Astrocyte (in vitro differentiated cells and primary cell): ENCODE measurements at regions not wholly inside any gene's neighbourhood (a gene's known extent, or its start where the extent isn't known, plus 50 kb on each side); places are given as distances from the start of the nearest gene placed in this dataset.

Source experiments
- DNase-seq: peaks from one replicate; pipeline ENCODE4 v3.0.0-alpha.2; 2010; ENCODE audit warnings: low read depth
- FAIRE-seq: peaks from 2 replicates; lab custom pipeline; 2011; peaks lifted over from hg19 to GRCh38; lab: Jason Lieb, UNC
- H2AFZ ChIP-seq: 2 replicates; pipeline ENCODE4 v1.6.0; 2012; ENCODE audit warnings: low read depth, low read length, inconsistent platforms
- H3K27ac ChIP-seq: 2 replicates; pipeline ENCODE4 v1.5.1; 2011; ENCODE audit warnings: low read depth, low read length, inconsistent platforms
- H3K27me3 ChIP-seq: 2 replicates; pipeline ENCODE4 v1.6.0; 2011; ENCODE audit warnings: low read length, inconsistent platforms; ENCODE audit not compliant: insufficient read depth
- H3K36me3 ChIP-seq: 2 replicates; pipeline ENCODE4 v1.5.1; 2011; ENCODE audit warnings: low read length, inconsistent platforms; ENCODE audit not compliant: insufficient read depth
- H3K4me1 ChIP-seq: 2 replicates; pipeline ENCODE4 v1.5.1; 2011; ENCODE audit warnings: low read length, inconsistent platforms; ENCODE audit not compliant: insufficient read depth
- H3K4me2 ChIP-seq: 2 replicates; pipeline ENCODE4 v1.6.0; 2012; ENCODE audit warnings: low read length, inconsistent platforms
- H3K4me3 ChIP-seq: 2 replicates; pipeline ENCODE4 v1.5.1; 2011; ENCODE audit warnings: low read depth, mild to moderate bottlenecking, low read length, inconsistent platforms; ENCODE audit not compliant: insufficient read depth
- H3K79me2 ChIP-seq: 2 replicates; pipeline ENCODE4 v1.6.0; 2012; ENCODE audit warnings: mild to moderate bottlenecking, low read length, inconsistent platforms; ENCODE audit not compliant: insufficient read depth
- H3K9ac ChIP-seq: 2 replicates; pipeline ENCODE4 v1.6.0; 2012; ENCODE audit warnings: mild to moderate bottlenecking, low read length, inconsistent platforms
- H3K9me3 ChIP-seq: 2 replicates; pipeline ENCODE4 v1.5.1; 2012; ENCODE audit warnings: low read depth, mild to moderate bottlenecking, low read length, inconsistent platforms; ENCODE audit not compliant: insufficient read depth
- H4K20me1 ChIP-seq: 2 replicates; pipeline ENCODE4 v1.6.0; 2012; ENCODE audit warnings: low read length, inconsistent platforms; ENCODE audit not compliant: insufficient read depth
- H3K27ac Mint-ChIP-seq: one replicate; pipeline ENCODE4 v1.8.0; 2021; ENCODE audit warnings: mild to moderate bottlenecking, mixed read lengths; ENCODE audit not compliant: unreplicated experiment
- H3K27me3 Mint-ChIP-seq: one replicate; pipeline ENCODE4 v1.8.0; 2021; ENCODE audit warnings: low read depth, mixed read lengths; ENCODE audit not compliant: unreplicated experiment
- H3K36me3 Mint-ChIP-seq: one replicate; pipeline ENCODE4 v1.8.0; 2021; ENCODE audit warnings: low read depth, mixed read lengths; ENCODE audit not compliant: unreplicated experiment
- H3K4me1 Mint-ChIP-seq: one replicate; pipeline ENCODE4 v1.8.0; 2021; ENCODE audit warnings: low read depth, mixed read lengths; ENCODE audit not compliant: unreplicated experiment
- H3K4me3 Mint-ChIP-seq: one replicate; pipeline ENCODE4 v1.8.0; 2021; ENCODE audit warnings: mild to moderate bottlenecking, moderate library complexity, mixed read lengths; ENCODE audit not compliant: unreplicated experiment
- H3K9me3 Mint-ChIP-seq: one replicate; pipeline ENCODE4 v1.8.0; 2021; ENCODE audit warnings: mild to moderate bottlenecking, mixed read lengths; ENCODE audit not compliant: unreplicated experiment
- CTCF ChIP-seq: IDR thresholded peaks from 2 replicates; pipeline ENCODE4 v1.5.1; 2011; ENCODE audit warnings: low read depth, mild to moderate bottlenecking, inconsistent platforms, low read length, moderate library complexity; ENCODE audit not compliant: insufficient read depth
- EZH2 ChIP-seq: IDR thresholded peaks from 2 replicates; pipeline ENCODE4 v1.6.1; 2012; ENCODE audit warnings: mild to moderate bottlenecking, low read length, inconsistent platforms; ENCODE audit not compliant: insufficient read depth

- TF ChIP-seq EZH2: no peak
- TF ChIP-seq CTCF: no peak
- DNase-seq: no peak
Measured at GRCh38 chr11:110873975-110874374, 161.7 kb upstream of the ARHGAP20 start.

GRCh38 chr11:110870816-110871522, 158.7 kb upstream of the ARHGAP20 start:
- peaks cover 3% of the 10 kb centered on the region for H3K27me3 Mint-ChIP-seq
- no peaks in the 10 kb centered on the region for H3K36me3 Mint-ChIP-seq
- H3K27ac Mint-ChIP-seq: no peak overlapping the region
- H2AFZ ChIP-seq: no peak overlapping the region
- H3K9me3 Mint-ChIP-seq: no peaks in the 10 kb centered on the region
- TF ChIP-seq CTCF (no peak), EZH2 (no peak)
- no peaks in the 10 kb centered on the region for H3K79me2 ChIP-seq
- no peaks in the 10 kb centered on the region for H3K36me3 ChIP-seq
- no peaks in the 10 kb centered on the region for H3K9me3 ChIP-seq
- no peaks in the 10 kb centered on the region for H3K4me1 ChIP-seq
- no peak overlapping the region for H3K4me3 ChIP-seq
- H3K27me3 ChIP-seq: no peaks in the 10 kb centered on the region
- H3K4me3 Mint-ChIP-seq: no peak overlapping the region
- no peak for DNase-seq
- H3K27ac ChIP-seq: no peak overlapping the region
- no peak for FAIRE-seq
- no peak overlapping the region for H3K4me2 ChIP-seq
- no peak overlapping the region for H3K9ac ChIP-seq
- H3K4me1 Mint-ChIP-seq: peaks cover 10% of the 10 kb centered on the region
- H4K20me1 ChIP-seq: no peaks in the 10 kb centered on the region

More at GRCh38 chr11:110873975-110874374, 161.7 kb upstream of the ARHGAP20 start:
- H3K27ac ChIP-seq: no peak overlapping the region
- no peaks in the 10 kb centered on the region for H3K27me3 ChIP-seq
- H3K4me1 ChIP-seq: no peaks in the 10 kb centered on the region
- no peaks in the 10 kb centered on the region for H3K36me3 Mint-ChIP-seq
- no peak overlapping the region for H2AFZ ChIP-seq
- no peaks in the 10 kb centered on the region for H3K36me3 ChIP-seq
- H3K4me3 ChIP-seq: no peak overlapping the region
- no peak overlapping the region for H3K9ac ChIP-seq
- H3K4me2 ChIP-seq: no peak overlapping the region
- no peak overlapping the region for H3K27ac Mint-ChIP-seq
- H3K9me3 ChIP-seq: no peaks in the 10 kb centered on the region
- H4K20me1 ChIP-seq: no peaks in the 10 kb centered on the region
- H3K27me3 Mint-ChIP-seq: peaks cover 2% of the 10 kb centered on the region
- no peaks in the 10 kb centered on the region for H3K9me3 Mint-ChIP-seq
- H3K4me1 Mint-ChIP-seq: peaks cover 10% of the 10 kb centered on the region
- no peaks in the 10 kb centered on the region for H3K79me2 ChIP-seq
- H3K4me3 Mint-ChIP-seq: no peak overlapping the region
- peak; percentile 13 for FAIRE-seq

- Histone ChIP-seq H3K9ac (no peak overlapping the region), H3K27me3 (no peaks in the 10 kb centered on the region), H3K4me1 (no peaks in the 10 kb centered on the region), H4K20me1 (no peaks in the 10 kb centered on the region), H3K36me3 (no peaks in the 10 kb centered on the region), H2AFZ (no peak overlapping the region), H3K4me3 (no peak overlapping the region), H3K4me2 (no peak overlapping the region), H3K79me2 (no peaks in the 10 kb centered on the region), H3K27ac (no peak overlapping the region), H3K9me3 (no peaks in the 10 kb centered on the region)
- H3K4me1 Mint-ChIP-seq: no peaks in the 10 kb centered on the region
- H3K9me3 Mint-ChIP-seq: no peaks in the 10 kb centered on the region
- DNase-seq: no peak
- no peaks in the 10 kb centered on the region for H3K36me3 Mint-ChIP-seq
- H3K27me3 Mint-ChIP-seq: peaks cover 4% of the 10 kb centered on the region
- H3K4me3 Mint-ChIP-seq: no peak overlapping the region
- no peak for TF ChIP-seq EZH2
- no peak for TF ChIP-seq CTCF
- no peak overlapping the region for H3K27ac Mint-ChIP-seq
- FAIRE-seq: no peak
Measured at GRCh38 chr11:110867951-110868350, 155.7 kb upstream of the ARHGAP20 start.
